Mesendoderm (in vitro differentiated cells): ENCODE measurements at regions not wholly inside any gene's neighbourhood (a gene's known extent, or its start where the extent isn't known, plus 50 kb on each side); places are given as distances from the start of the nearest gene placed in this dataset.

Experiments
- DNase-seq: peaks from one replicate; pipeline ENCODE4 v3.0.0; 2013
- H2AK5ac ChIP-seq: 2 replicates; pipeline ENCODE4 v1.6.1; 2013; ENCODE audit warnings: low read length, inconsistent platforms
- H2BK120ac ChIP-seq: 2 replicates; pipeline ENCODE4 v1.6.1; 2013; ENCODE audit warnings: low read depth, mild to moderate bottlenecking, low read length, moderate library complexity, mixed read lengths
- H2BK15ac ChIP-seq: replicated peaks from 2 replicates; pipeline ENCODE4 v1.6.1; 2013; ENCODE audit warnings: low read depth, mild to moderate bottlenecking, moderate library complexity
- H2BK5ac ChIP-seq: 2 replicates; pipeline ENCODE4 v1.6.1; 2013; ENCODE audit warnings: low read length, inconsistent platforms
- H3K18ac ChIP-seq: 2 replicates; pipeline ENCODE4 v1.6.1; 2013; ENCODE audit warnings: mild to moderate bottlenecking, low read length, mixed read lengths
- H3K23ac ChIP-seq: one replicate; pipeline ENCODE4 v1.6.1; 2013; ENCODE audit warnings: low read length
- H3K27ac ChIP-seq: 2 replicates; pipeline ENCODE4 v1.5.1; 2013; ENCODE audit warnings: low read depth, mild to moderate bottlenecking, inconsistent platforms, low read length, moderate library complexity
- H3K27me3 ChIP-seq: 2 replicates; pipeline ENCODE4 v1.6.1; 2013; ENCODE audit warnings: low read length, control low read depth, mild to moderate bottlenecking, inconsistent platforms; ENCODE audit not compliant: insufficient read depth, poor library complexity
- H3K36me3 ChIP-seq: 2 replicates; pipeline ENCODE4 v1.6.1; 2013; ENCODE audit warnings: low read length, inconsistent platforms; ENCODE audit not compliant: control insufficient read depth, insufficient read depth
- H3K4ac ChIP-seq: one replicate; pipeline ENCODE4 v1.6.1; 2013; ENCODE audit warnings: low read depth, mild to moderate bottlenecking, low read length, moderate library complexity
- H3K4me1 ChIP-seq: 2 replicates; pipeline ENCODE4 v1.6.1; 2013; ENCODE audit warnings: low read depth, low read length, inconsistent platforms; ENCODE audit not compliant: control insufficient read depth
- H3K4me2 ChIP-seq: 2 replicates; pipeline ENCODE4 v1.6.1; 2013; ENCODE audit warnings: low read length
- H3K4me3 ChIP-seq: 2 replicates; pipeline ENCODE4 v1.5.1; 2013; ENCODE audit warnings: mild to moderate bottlenecking, low read length
- H3K56ac ChIP-seq: one replicate; pipeline ENCODE4 v1.6.1; 2013; ENCODE audit warnings: low read length
- H3K79me1 ChIP-seq: 2 replicates; pipeline ENCODE4 v1.6.1; 2013; ENCODE audit warnings: low read length, inconsistent platforms
- H3K79me2 ChIP-seq: 2 replicates; pipeline ENCODE4 v1.6.1; 2013; ENCODE audit warnings: mild to moderate bottlenecking, low read length; ENCODE audit not compliant: control insufficient read depth, insufficient read depth
- H3K9ac ChIP-seq: 2 replicates; pipeline ENCODE4 v1.6.1; 2013; ENCODE audit warnings: low read length, inconsistent platforms
- H4K5ac ChIP-seq: one replicate; pipeline ENCODE4 v1.6.1; 2013; ENCODE audit warnings: low read length
- H4K8ac ChIP-seq: one replicate; pipeline ENCODE4 v1.6.1; 2013; ENCODE audit warnings: low read depth, mild to moderate bottlenecking, control low read depth, low read length, moderate library complexity
- WGBS: extraction: QIAGEN DNeasy Blood & Tissue Kit; methylation state at CpG from one replicate; pipeline ENCODE4 v1.1.7; 2013; ENCODE audit warnings: low lambda C conversion rate, missing lambda C conversion rate; ENCODE audit not compliant: insufficient coverage; ENCODE audit errors: extremely low coverage; 5-methylcytosine and 5-hydroxymethylcytosine counted together

GRCh38 chr14:26810631-26811030, 212.8 kb upstream of the NOVA1 start:
- no peaks in the 10 kb centered on the region for H3K79me1 ChIP-seq
- H2AK5ac ChIP-seq: no peak overlapping the region
- no peak overlapping the region for H3K27ac ChIP-seq
- H4K5ac ChIP-seq: no peak overlapping the region
- H3K27me3 ChIP-seq: no peaks in the 10 kb centered on the region
- no peak overlapping the region for H3K4me2 ChIP-seq
- H3K9ac ChIP-seq: no peak overlapping the region
- H2BK5ac ChIP-seq: no peak overlapping the region
- H3K36me3 ChIP-seq: no peaks in the 10 kb centered on the region
- H2BK120ac ChIP-seq: no peak overlapping the region
- no peaks in the 10 kb centered on the region for H3K4me1 ChIP-seq
- H3K79me2 ChIP-seq: no peaks in the 10 kb centered on the region
- H4K8ac ChIP-seq: no peak overlapping the region
- no peak overlapping the region for H3K18ac ChIP-seq
- no peak overlapping the region for H2BK15ac ChIP-seq
- no peak overlapping the region for H3K56ac ChIP-seq
- H3K4ac ChIP-seq: no peak overlapping the region
- H3K23ac ChIP-seq: no peak overlapping the region
- no peak overlapping the region for H3K4me3 ChIP-seq
- no peak for DNase-seq

DNA sequence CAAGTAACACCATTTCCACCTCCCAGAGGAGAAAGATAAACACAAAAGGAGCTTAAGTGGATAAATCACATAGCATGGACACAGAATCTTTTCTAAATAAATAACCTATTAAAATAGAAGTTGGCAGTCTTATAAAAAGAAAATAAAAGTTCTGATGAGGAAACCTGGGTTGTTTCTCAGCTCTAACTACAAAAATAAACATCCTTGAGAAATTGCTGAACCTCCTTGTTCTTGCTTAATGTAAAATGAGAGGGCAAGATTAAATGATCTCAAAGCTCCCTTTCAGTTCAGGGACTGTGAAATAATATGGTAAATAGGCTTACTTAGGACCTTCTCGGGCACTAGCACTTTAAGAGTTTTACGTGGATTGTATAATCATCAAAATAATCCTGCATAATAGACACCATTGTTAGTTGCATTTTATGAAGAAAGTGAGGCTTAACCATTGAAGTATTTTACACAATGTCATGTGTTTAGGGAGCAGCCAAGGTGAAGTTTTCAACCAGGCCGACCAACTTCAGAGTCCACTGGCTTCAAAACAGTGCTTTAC, 214.0 kb upstream of the NOVA1 start:
- Histone ChIP-seq H3K79me2 (no peaks in the 10 kb centered on the region), H3K23ac (no peak overlapping the region), H3K4ac (no peak overlapping the region), H2BK120ac (no peak overlapping the region), H3K4me2 (no peak overlapping the region), H3K27me3 (no peaks in the 10 kb centered on the region), H4K8ac (no peak overlapping the region), H3K4me3 (no peak overlapping the region), H3K79me1 (no peaks in the 10 kb centered on the region), H3K4me1 (no peaks in the 10 kb centered on the region), H3K36me3 (no peaks in the 10 kb centered on the region), H2BK15ac (no peak overlapping the region), H3K56ac (no peak overlapping the region), H2AK5ac (no peak overlapping the region), H3K27ac (no peak overlapping the region), H4K5ac (no peak overlapping the region), H3K18ac (no peak overlapping the region), H2BK5ac (no peak overlapping the region), H3K9ac (no peak overlapping the region)
- WGBS: no CpG with 5 or more reads among the region's 3 CpGs
- no peak for DNase-seq

- no peak for DNase-seq
- Histone ChIP-seq H4K8ac (no peak overlapping the region), H2AK5ac (no peak overlapping the region), H3K56ac (no peak overlapping the region), H3K4me2 (no peak overlapping the region), H3K9ac (no peak overlapping the region), H2BK15ac (no peak overlapping the region), H2BK120ac (no peak overlapping the region), H3K79me2 (no peaks in the 10 kb centered on the region), H3K79me1 (no peaks in the 10 kb centered on the region), H3K23ac (no peak overlapping the region), H2BK5ac (no peak overlapping the region), H3K27me3 (no peaks in the 10 kb centered on the region), H3K18ac (no peak overlapping the region), H3K36me3 (no peaks in the 10 kb centered on the region), H4K5ac (no peak overlapping the region), H3K27ac (no peak overlapping the region), H3K4me3 (no peak overlapping the region), H3K4me1 (no peaks in the 10 kb centered on the region), H3K4ac (no peak overlapping the region)
- no CpG with 5 or more reads among the region's 1 CpG for WGBS
These were observed 222.3 kb upstream of the NOVA1 start for GRCh38 chr14:26820138-26820537.

GRCh38 chr14:26820572-26820971, 222.7 kb upstream of the NOVA1 start:
- Histone ChIP-seq H3K9ac (no peak overlapping the region), H3K4me1 (no peaks in the 10 kb centered on the region), H2AK5ac (no peak overlapping the region), H3K56ac (no peak overlapping the region), H2BK120ac (no peak overlapping the region), H4K8ac (no peak overlapping the region), H4K5ac (no peak overlapping the region), H3K18ac (no peak overlapping the region), H3K36me3 (no peaks in the 10 kb centered on the region), H3K4ac (no peak overlapping the region), H3K79me1 (no peaks in the 10 kb centered on the region), H3K79me2 (no peaks in the 10 kb centered on the region), H3K4me2 (no peak overlapping the region), H3K23ac (no peak overlapping the region), H3K27me3 (no peaks in the 10 kb centered on the region), H3K4me3 (no peak overlapping the region), H2BK5ac (no peak overlapping the region), H2BK15ac (no peak overlapping the region), H3K27ac (no peak overlapping the region)
- no CpG with 5 or more reads among the region's 4 CpGs for WGBS
- no peak for DNase-seq

DNA sequence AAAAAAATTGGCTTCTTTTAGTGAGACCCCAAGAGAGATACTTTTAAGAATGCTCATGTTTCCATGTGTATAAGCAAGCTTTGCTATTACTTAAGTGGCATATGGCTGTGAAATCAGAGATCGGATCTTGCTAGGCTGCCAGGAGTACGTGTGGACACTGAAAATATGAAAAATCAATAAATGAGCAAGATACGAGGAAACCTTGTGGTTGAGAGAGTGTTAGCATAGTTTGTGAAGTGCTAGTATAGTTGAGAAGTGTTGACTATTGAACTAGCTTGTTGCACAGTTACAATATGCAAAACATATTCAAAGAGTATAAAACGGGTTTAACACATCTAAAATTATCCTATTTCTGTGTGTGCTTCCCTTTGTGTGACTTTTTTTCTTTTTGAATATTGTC, 230.9 kb upstream of the NOVA1 start:
- Histone ChIP-seq H3K36me3 (no peaks in the 10 kb centered on the region), H3K4me1 (no peaks in the 10 kb centered on the region), H2BK15ac (no peak overlapping the region), H3K79me1 (no peaks in the 10 kb centered on the region), H3K9ac (no peak overlapping the region), H3K23ac (no peak overlapping the region), H2BK120ac (no peak overlapping the region), H2BK5ac (no peak overlapping the region), H3K27me3 (no peaks in the 10 kb centered on the region), H2AK5ac (no peak overlapping the region), H4K5ac (no peak overlapping the region), H3K18ac (no peak overlapping the region), H3K56ac (no peak overlapping the region), H3K79me2 (no peaks in the 10 kb centered on the region), H3K4ac (no peak overlapping the region), H4K8ac (no peak overlapping the region), H3K4me2 (no peak overlapping the region), H3K27ac (no peak overlapping the region), H3K4me3 (no peak overlapping the region)
- DNase-seq: no peak
- no CpG with 5 or more reads among the region's 4 CpGs for WGBS

GRCh38 chr14:26833621-26834176, 235.9 kb upstream of the NOVA1 start:
- no peaks in the 10 kb centered on the region for H3K36me3 ChIP-seq
- no peak for DNase-seq
- no peak overlapping the region for H4K5ac ChIP-seq
- no peak overlapping the region for H2AK5ac ChIP-seq
- H3K4ac ChIP-seq: no peak overlapping the region
- no peak overlapping the region for H3K4me2 ChIP-seq
- H3K23ac ChIP-seq: no peak overlapping the region
- H3K27me3 ChIP-seq: no peaks in the 10 kb centered on the region
- H3K79me2 ChIP-seq: no peaks in the 10 kb centered on the region
- no peak overlapping the region for H3K18ac ChIP-seq
- no peak overlapping the region for H3K56ac ChIP-seq
- no peak overlapping the region for H3K27ac ChIP-seq
- no peak overlapping the region for H2BK5ac ChIP-seq
- H4K8ac ChIP-seq: no peak overlapping the region
- no peak overlapping the region for H2BK15ac ChIP-seq
- H3K4me1 ChIP-seq: no peaks in the 10 kb centered on the region
- no peak overlapping the region for H3K4me3 ChIP-seq
- H3K79me1 ChIP-seq: no peaks in the 10 kb centered on the region
- no peak overlapping the region for H3K9ac ChIP-seq
- no peak overlapping the region for H2BK120ac ChIP-seq
